Inflammatory macrophage (primary cell): ENCODE measurements at regions not wholly inside any gene's neighbourhood (a gene's known extent, or its start where the extent isn't known, plus 50 kb on each side); places are given as distances from the start of the nearest gene placed in this dataset.
"Not testable (repeated sequence)": the region's sequence is repeated elsewhere in the genome, so short reads cannot be mapped to it uniquely, and the experiment has no call there.

Experiments
- DNase-seq, 2 donors: peaks; one replicate each; pipeline ENCODE4 v3.0.0-alpha.2; 2020 to 2022

GRCh38 chr13:103931885-103932284 lies 865.7 kb upstream of the SLC10A2 start:
- no peak for DNase-seq

DNA sequence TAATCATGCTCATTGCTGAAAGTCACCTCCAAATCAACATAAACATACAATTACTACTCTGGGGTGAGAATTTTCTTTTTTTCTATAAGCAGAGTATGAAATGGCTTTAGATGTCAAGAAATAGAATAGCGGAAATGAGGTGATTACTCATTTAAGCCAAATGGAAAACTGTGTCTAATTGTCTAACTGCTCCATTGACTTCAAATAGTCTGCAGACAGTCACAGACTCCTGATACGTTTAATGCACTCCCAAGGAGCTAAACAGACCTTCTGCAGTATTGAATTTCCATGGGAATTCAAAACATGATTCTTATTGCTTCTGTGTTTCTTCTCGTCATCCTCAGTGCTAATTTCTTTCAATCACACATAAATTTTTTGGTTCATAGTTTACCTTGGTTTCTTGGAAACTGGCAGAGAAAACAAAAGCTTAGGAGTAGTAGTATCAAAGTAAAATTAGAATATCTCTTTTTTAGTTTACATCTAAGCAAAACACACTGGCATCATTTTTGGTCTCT lies 865.2 kb upstream of the SLC10A2 start:
- no peak for DNase-seq

GRCh38 chr13:103926118-103926517 lies 859.9 kb upstream of the SLC10A2 start:
- DNase-seq, result no peak

- no peak for DNase-seq
These were observed 842.7 kb upstream of the SLC10A2 start for GRCh38 chr13:103908911-103909310.

GRCh38 chr13:103908274-103908673 lies 842.1 kb upstream of the SLC10A2 start:
- DNase-seq, result no peak

- DNase-seq, result no peak
These were observed 837.6 kb upstream of the SLC10A2 start for GRCh38 chr13:103903790-103904189.

DNA sequence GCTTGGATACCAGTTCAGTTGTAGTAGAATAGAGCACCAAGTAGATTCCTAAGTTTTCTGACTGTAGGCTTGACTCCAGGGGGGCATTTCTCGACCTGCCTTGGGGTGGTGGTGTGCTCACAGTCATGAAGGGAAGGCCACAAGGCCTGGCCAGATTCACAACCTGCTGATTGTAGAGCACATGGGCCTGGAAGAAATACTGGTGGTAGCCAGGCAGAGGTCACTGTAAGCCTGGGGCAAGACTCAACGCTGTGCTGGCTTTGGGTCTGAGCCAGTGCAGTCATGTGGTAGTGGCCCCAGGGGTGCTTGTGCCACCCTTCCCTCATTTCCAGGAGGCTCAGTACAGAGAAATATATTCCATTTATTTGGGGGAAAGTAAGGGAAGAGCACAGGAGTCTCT lies 832.3 kb upstream of the SLC10A2 start:
- no peak for DNase-seq

DNA sequence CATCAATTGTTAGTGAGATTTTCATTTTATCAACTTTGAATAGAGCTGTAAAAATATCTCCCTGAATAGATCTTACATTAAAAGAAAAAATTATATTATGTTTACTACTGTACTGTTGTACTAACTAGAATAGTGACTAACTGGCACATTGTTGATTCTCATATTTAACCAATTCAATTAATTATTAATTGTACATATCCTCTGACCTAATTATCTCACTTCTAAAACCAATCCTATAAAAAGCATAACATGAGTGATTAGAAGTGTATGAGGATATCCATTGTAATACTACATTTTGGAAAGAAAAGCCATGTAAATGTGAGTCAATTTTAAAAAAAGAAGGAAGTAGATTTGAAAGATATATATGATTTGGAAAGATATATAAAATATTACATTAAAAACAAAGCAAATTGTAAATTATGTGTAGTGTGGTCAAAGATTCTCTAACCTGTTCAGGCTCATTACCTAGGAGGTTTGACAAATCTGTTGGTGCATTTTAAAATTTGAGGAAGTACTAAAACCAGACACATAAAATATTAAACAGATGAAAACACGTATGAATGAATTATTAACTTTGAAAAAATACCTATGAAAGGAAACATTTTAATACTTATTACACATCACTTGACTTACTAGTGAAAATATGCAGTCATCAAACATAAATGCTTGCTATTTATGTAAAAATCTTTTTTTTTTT lies 829.8 kb upstream of the SLC10A2 start:
- DNase-seq, result no peak

DNA sequence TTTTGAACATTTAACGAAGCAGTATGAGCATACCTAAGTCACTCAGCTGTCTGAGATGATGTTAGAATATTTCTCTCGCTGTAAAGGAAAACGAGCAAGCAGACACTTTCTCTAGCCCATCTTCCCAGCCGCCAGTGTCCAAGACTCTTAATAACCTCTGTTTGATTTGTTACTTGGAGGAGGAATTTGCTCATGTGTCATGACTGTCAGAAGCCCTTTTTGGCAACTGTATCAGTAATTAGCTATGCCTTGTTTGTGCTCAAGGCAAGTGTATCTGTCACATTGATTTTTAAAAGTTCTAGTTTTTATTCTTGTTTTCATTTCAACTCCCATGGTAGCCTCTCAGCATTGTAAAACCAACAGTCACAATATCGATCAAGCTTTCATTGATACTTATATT lies 828.4 kb upstream of the SLC10A2 start:
- DNase-seq, result no peak

DNA sequence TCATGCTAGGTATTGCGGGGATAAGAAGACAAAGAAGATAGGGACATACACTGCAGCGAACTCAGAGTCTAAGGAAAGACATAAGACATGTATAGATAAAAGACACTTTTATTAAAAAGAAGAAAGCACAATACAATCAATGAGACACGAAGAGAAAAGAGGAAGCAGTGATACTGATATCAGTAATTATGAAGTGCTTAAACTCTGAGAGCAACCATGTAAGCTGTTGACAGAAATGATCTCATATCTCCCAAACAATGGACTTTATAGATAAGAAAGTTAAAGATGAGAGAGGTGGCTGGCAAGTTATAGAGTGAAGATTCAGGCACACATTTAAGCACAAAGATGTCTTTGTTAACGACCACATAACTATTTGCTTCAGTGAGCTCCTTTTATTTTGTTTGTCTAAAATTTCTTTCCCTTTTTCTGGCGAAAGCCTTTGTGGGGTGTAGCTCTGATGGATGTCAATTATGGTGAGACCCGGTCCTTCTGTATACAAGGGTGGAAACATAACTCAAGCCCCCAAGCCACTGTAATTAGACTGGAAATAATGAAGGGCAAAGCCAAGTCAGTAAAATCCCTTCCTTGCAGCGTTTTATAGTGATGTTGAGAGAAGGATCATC lies 818.0 kb upstream of the SLC10A2 start:
- DNase-seq, result no peak

DNA sequence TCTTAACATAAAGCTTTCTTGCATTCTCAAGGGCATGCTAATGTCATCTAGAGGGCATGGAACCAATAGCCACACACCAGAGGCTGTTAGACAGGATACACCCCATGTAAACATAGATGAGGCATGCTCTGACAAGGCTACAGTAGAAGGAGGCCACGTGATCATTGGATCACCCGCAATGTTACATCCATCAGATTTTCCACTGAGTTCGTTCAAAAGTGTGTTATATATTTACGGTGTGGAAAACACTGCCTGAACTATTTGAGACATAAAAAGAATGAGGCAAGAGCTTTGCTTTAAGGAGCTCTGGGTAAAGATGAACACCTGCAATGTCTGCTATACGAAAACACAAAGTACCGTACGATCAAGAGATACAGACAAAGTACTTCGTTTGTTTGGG lies 817.5 kb upstream of the SLC10A2 start:
- no peak for DNase-seq

GRCh38 chr13:103883164-103883563 lies 816.9 kb upstream of the SLC10A2 start:
- DNase-seq, result peak in 1 of 2 donors; percentile 21

DNA sequence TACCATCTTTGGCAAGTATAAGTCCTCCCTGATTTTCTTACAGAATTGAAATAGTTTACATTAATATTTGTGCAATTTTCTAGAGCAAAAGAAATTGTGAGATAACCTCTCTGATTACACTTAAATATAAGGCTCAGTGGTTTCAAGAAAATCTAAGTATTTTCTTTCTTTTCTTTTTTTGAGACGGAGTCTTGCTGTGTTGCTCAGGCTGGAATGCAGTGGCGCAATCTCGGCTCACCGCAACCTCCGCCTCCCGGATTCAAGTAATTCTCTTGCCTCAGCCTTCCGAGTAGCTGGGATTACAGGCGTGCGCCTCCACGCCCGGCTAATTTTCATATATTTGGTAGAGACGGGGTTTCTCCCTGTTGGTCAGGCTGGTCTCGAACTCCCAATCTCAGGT lies 813.9 kb upstream of the SLC10A2 start:
- DNase-seq, result not testable (repeated sequence)

DNA sequence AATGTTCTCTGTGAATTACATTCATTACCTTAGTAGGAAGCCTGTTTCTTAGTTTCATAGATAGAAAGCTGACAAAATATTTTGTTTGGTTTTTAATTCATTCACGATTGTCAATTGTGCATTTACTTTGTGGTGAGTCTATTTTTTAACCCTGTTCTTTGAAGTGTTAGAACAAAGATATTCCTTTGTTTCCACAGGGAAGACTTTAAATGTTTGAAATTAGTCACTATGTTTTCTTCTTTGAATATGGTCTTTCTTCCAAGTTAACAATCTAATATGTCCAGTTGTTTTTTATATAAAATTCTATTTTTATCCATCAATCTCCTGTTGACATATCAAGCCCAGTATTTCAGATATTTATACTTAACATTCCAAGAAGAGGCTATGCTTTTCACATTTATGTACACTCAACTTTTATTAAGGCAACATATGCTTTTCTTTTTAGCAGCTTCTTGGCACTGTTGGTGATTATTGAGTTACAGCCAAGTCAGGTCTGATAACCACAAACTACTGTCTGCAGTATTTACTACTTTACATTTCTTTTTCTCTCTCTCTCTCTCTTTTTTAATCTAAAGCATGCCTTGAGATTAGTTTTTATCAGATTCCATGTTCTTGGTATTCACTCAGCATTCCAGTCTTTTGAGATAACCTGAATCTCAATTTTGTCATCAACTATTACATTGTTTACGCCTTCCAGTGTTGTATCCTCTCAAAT lies 812.8 kb upstream of the SLC10A2 start:
- no peak for DNase-seq

DNA sequence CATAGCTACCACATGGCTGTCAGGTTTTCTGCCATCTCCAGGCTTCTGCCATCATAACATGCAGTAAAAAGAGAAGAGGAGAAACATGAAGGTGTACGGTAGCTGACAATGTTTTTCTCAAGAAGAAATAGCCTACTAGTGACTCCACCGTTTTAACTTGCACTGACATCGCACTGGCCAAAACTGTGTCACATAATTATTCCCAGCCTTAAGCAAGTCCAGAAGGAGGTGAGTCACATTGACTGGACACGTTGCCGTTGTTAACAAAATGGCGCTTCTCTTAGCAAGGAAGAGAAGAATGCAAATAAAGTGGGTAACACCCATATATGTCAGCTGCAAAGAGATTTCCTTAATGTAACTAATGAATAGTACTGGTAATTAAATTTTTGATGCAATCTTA lies 810.4 kb upstream of the SLC10A2 start:
- no peak for DNase-seq

DNA sequence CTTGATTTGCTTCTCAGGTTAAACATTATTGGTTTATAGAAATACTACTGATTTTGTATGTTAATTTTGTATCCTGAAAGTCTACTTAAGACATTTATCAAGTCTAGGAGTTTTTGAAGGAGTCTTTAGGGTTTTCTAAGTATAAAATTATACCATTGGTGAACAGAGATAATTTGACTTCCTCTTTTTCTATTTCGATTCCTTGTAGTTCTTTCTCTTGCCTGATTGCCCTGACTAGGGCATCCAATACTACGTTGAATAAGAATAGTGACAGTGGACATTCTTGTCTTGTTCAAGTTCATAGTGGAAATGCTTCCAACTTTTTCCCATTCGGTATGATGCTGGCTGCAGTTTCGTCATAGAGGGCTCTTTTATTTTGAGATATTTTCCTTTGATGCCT lies 807.5 kb upstream of the SLC10A2 start:
- no peak for DNase-seq

- DNase-seq, result no peak
These were observed 799.8 kb upstream of the SLC10A2 start for GRCh38 chr13:103866048-103866447.

- DNase-seq, result no peak
These were observed 796.3 kb upstream of the SLC10A2 start for GRCh38 chr13:103862525-103862924.

DNA sequence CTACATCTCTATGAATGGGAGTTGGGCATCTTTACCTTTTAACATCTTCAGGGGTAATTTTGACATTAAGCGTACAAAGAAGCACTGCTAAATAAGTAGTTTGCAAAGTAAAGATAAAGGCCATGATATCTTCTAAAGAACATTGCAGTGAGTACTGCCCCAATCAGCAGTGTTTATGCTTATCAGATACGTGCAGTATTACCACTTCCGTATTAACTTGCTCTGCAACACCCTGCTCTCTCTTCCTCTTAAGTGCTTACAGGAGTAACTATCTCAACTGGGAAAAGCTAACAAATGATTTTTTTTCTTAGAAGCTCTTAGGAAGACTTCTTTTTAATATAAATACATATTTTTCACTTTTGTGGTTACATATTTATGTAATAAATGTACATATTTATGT lies 793.7 kb upstream of the SLC10A2 start:
- no peak for DNase-seq

DNA sequence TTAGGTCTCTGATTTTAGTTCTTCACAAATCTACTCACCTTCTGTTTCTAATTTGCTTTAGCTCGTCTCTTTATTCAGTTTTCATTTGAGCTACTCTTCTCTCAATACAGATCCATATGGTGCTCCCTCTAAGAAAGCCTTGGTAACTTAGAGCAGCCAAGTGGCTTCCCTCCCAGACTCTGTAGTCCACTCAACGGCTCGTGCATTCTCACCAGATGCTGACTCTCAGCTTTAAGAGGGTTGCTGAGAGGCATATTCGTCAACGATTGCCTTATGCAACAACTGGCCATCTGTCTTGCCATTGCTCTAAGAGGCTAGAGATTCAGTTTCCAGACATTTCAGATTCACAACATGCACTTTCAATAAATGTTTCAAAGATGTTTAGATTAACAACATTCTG lies 785.8 kb upstream of the SLC10A2 start:
- no peak for DNase-seq

DNA sequence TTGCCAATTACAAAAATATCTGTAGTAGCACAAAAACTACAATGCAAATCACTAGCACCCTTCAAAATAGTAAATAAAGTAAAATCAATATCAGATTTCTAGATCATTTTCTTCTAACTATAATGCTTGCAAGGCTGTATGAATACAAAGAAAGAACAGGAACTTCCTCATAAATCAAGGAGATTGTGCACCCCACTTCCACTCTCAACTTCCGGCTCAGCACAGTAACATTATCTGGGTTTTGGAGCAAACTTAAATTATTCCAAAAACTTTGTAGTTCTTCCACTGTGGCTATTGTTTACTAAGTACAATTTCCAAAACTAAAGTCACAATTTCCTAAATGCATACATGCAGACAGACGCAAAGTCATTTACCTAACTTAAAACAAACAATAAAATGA lies 778.3 kb upstream of the SLC10A2 start:
- DNase-seq, result no peak

GRCh38 chr13:103839460-103839859 lies 773.2 kb upstream of the SLC10A2 start:
- no peak for DNase-seq

DNA sequence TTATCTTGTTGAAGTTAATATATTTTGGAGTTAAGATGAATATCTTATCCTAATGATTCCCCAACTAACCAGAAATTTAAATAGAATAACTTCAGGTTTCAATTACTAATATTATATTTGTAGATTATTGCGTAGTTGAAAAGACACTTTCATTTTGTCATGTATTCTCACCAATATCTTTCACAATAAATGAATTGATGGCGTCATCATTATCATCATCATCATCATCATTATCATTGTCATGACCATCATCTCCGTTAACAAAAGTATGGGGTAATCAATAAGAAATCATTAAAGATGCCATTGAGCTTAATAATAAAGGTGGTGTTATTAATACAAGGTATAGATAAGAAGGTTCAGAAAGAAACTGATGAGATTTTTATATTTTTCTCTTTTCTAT lies 768.8 kb upstream of the SLC10A2 start:
- DNase-seq, result no peak

DNA sequence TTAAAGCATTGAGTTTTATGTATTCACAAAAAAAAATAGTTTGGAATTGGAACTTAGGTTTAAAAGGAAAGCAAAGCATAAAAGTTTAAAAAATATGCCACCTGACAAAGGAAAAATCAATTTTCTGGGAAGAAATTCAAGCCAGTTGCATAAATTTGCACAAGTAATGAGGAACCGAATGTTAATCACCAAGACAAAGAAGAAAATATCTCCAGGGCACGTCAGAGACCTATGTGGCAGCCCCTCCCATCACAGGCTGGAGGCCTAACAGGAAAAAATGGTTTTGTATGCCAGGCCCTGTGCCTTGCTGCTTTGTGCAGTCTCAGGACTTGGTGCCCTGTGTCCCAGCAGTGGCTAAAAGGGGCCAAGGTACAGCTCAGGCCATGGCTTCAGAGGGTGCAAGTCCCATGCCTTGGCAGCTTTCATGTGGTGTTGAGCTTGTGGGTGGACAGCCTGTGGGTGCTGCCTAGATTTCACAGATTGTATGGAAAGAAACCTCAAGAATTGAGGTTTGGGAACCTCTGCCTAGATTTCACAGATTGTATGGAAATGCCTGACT lies 767.2 kb upstream of the SLC10A2 start:
- DNase-seq, result no peak
